SK-N-SH treated with all-trans-retinoic acid at 6 μM for 48 hours (cell line): ENCODE measurements at regions not wholly inside any gene's neighbourhood (a gene's known extent, or its start where the extent isn't known, plus 50 kb on each side); places are given as distances from the start of the nearest gene placed in this dataset.

Source experiments
- ATAC-seq: fragments of 200-7000 bp; cut with Tn5 transposase; 3 replicates; pipeline ENCODE4 v1.9.1; 2020; ENCODE audit warnings: mild to moderate bottlenecking, moderate library complexity
- ARNTL ChIP-seq: fragments of 450-650 bp; formaldehyde crosslinking; IDR thresholded peaks from 2 replicates; pipeline ENCODE4 v1.5.0; 2020; ENCODE audit warnings: low read depth, mild to moderate bottlenecking, moderate library complexity, borderline replicate concordance
- BACH2 ChIP-seq: fragments of 250-450 bp; sonication (Bioruptor Pico); IDR thresholded peaks from 2 replicates; pipeline ENCODE4 v1.9.0; 2021; ENCODE audit warnings: mild to moderate bottlenecking, borderline replicate concordance
- CREB5 ChIP-seq: fragments of 250-450 bp; sonication (Bioruptor Pico); IDR thresholded peaks from 2 replicates; pipeline ENCODE4 v1.5.1; 2020; ENCODE audit warnings: low read depth, mild to moderate bottlenecking, moderate library complexity
- CSDC2 ChIP-seq: fragments of 250-450 bp; sonication (Bioruptor Pico); IDR thresholded peaks from 2 replicates; pipeline ENCODE4 v1.5.0; 2020; ENCODE audit warnings: mild to moderate bottlenecking, moderate library complexity
- ESRRG ChIP-seq: fragments of 250-450 bp; sonication (Bioruptor Pico); IDR thresholded peaks from 2 replicates; pipeline ENCODE4 v1.6.1; 2021; ENCODE audit warnings: mild to moderate bottlenecking
- GLIS3 ChIP-seq: fragments of 250-450 bp; sonication (Bioruptor Pico); IDR thresholded peaks from 2 replicates; pipeline ENCODE4 v1.5.0; 2020; ENCODE audit warnings: mild to moderate bottlenecking, moderate library complexity
- OSR1 ChIP-seq: fragments of 250-450 bp; sonication (Bioruptor Pico); IDR thresholded peaks from 2 replicates; pipeline ENCODE4 v1.8.0; 2022; ENCODE audit warnings: moderate library complexity, mild to moderate bottlenecking, inconsistent platforms
- PPARA ChIP-seq: fragments of 250-450 bp; sonication (Bioruptor Pico); IDR thresholded peaks from 2 replicates; pipeline ENCODE4 v1.5.0; 2020; ENCODE audit warnings: mild to moderate bottlenecking, borderline replicate concordance
- RARB ChIP-seq: fragments of 250-450 bp; sonication (Bioruptor Pico); IDR thresholded peaks from 2 replicates; pipeline ENCODE4 v1.8.0; 2021; ENCODE audit warnings: mild to moderate bottlenecking, moderate library complexity
- SNAI2 ChIP-seq: fragments of 250-450 bp; sonication (Bioruptor Pico); IDR thresholded peaks from 2 replicates; pipeline ENCODE4 v1.5.0; 2020; ENCODE audit warnings: mild to moderate bottlenecking, moderate library complexity
- TCF4 ChIP-seq: fragments of 250-450 bp; sonication (Bioruptor Pico); IDR thresholded peaks from 2 replicates; pipeline ENCODE4 v1.8.0; 2021; ENCODE audit warnings: mild to moderate bottlenecking, moderate library complexity, borderline replicate concordance
- TOX ChIP-seq: fragments of 250-450 bp; sonication (Bioruptor Pico); IDR thresholded peaks from 2 replicates; pipeline ENCODE4 v1.8.0; 2021; ENCODE audit warnings: mild to moderate bottlenecking, moderate library complexity, borderline replicate concordance
- ZC3H10 ChIP-seq: fragments of 250-450 bp; sonication (Bioruptor Pico); IDR thresholded peaks from 2 replicates; pipeline ENCODE4 v1.5.1; 2021; ENCODE audit warnings: mild to moderate bottlenecking, moderate library complexity
- ZFP3 ChIP-seq: fragments of 250-450 bp; sonication (Bioruptor Pico); IDR thresholded peaks from 2 replicates; pipeline ENCODE4 v1.5.0; 2020; ENCODE audit warnings: mild to moderate bottlenecking, moderate library complexity
- ZFP30 ChIP-seq: fragments of 450-650 bp; formaldehyde crosslinking; IDR thresholded peaks from 2 replicates; pipeline ENCODE4 v1.5.0; 2022; ENCODE audit warnings: mild to moderate bottlenecking, moderate library complexity
- ZNF565 ChIP-seq: fragments of 450-650 bp; formaldehyde crosslinking; conservative IDR thresholded peaks from 2 replicates; pipeline ENCODE4 v1.5.0; 2020; ENCODE audit warnings: low read depth, mild to moderate bottlenecking, moderate library complexity
- ZNF70 ChIP-seq: fragments of 450-650 bp; formaldehyde crosslinking; IDR thresholded peaks from 2 replicates; pipeline ENCODE4 v1.5.0; 2020; ENCODE audit warnings: mild to moderate bottlenecking, moderate library complexity
- ZNF8 ChIP-seq: fragments of 450-650 bp; formaldehyde crosslinking; IDR thresholded peaks from 2 replicates; pipeline ENCODE4 v1.5.0; 2020; ENCODE audit warnings: mild to moderate bottlenecking, moderate library complexity
- TF ChIP-seq, protein P1 (sequence below): fragments of 250-450 bp; sonication (Bioruptor Pico); IDR thresholded peaks from 2 replicates; pipeline ENCODE4 v1.8.0; 2020; ENCODE audit warnings: mild to moderate bottlenecking, moderate library complexity, borderline replicate concordance
- TF ChIP-seq, protein P2 (sequence below): fragments of 250-450 bp; sonication (Bioruptor Pico); IDR thresholded peaks from 2 replicates; pipeline ENCODE4 v1.8.0; 2021; ENCODE audit warnings: low read depth, mild to moderate bottlenecking, moderate library complexity, borderline replicate concordance
- TF ChIP-seq, protein P3 (sequence below): fragments of 250-450 bp; sonication (Bioruptor Pico); IDR thresholded peaks from 2 replicates; pipeline ENCODE4 v1.5.0; 2020; ENCODE audit warnings: mild to moderate bottlenecking, moderate library complexity
- TF ChIP-seq, protein P4 (sequence below): fragments of 250-450 bp; sonication (Bioruptor Pico); IDR thresholded peaks from 2 replicates; pipeline ENCODE4 v1.5.1; 2021; ENCODE audit warnings: mild to moderate bottlenecking, moderate library complexity

DNA sequence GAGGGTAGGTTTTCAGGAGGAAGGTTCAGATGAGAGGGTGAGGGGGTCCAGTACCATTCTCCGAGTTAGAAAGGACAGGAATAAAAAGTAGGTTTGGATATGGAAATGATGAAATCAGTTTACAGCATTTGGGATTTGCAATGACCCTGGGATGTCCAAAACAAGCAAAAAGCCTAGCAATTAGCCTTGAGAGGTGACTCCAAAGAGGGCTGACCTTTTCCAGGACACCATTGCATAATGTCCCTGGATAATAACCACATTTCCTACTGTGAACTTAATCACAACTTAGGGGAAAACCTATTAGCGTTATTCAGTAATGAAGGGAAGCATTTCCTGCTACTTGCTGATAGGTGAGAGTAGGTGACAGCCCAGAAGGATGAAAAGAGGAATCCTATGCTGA is 101.4 kb upstream of the ARHGAP42 start:
- TF ChIP-seq RARB (no peak), ZFP3 (CRISPR knock-in tag) (no peak), OSR1 (CRISPR knock-in tag) (no peak), CREB5 (CRISPR knock-in tag) (no peak), SNAI2 (no peak), GLIS3 (CRISPR knock-in tag) (no peak), ZNF565 (CRISPR knock-in tag) (no peak), PPARA (CRISPR knock-in tag) (no peak), ZNF70 (CRISPR knock-in tag) (no peak), TOX (CRISPR knock-in tag) (no peak), ZNF8 (no peak), TCF4 (CRISPR knock-in tag) (no peak), ARNTL (CRISPR knock-in tag) (no peak), ZC3H10 (no peak), ZFP30 (CRISPR knock-in tag) (no peak)
- TF ChIP-seq, protein P1, sequence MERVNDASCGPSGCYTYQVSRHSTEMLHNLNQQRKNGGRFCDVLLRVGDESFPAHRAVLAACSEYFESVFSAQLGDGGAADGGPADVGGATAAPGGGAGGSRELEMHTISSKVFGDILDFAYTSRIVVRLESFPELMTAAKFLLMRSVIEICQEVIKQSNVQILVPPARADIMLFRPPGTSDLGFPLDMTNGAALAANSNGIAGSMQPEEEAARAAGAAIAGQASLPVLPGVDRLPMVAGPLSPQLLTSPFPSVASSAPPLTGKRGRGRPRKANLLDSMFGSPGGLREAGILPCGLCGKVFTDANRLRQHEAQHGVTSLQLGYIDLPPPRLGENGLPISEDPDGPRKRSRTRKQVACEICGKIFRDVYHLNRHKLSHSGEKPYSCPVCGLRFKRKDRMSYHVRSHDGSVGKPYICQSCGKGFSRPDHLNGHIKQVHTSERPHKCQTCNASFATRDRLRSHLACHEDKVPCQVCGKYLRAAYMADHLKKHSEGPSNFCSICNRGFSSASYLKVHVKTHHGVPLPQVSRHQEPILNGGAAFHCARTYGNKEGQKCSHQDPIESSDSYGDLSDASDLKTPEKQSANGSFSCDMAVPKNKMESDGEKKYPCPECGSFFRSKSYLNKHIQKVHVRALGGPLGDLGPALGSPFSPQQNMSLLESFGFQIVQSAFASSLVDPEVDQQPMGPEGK (CRISPR knock-in tag) = no peak
- TF ChIP-seq, protein P2, sequence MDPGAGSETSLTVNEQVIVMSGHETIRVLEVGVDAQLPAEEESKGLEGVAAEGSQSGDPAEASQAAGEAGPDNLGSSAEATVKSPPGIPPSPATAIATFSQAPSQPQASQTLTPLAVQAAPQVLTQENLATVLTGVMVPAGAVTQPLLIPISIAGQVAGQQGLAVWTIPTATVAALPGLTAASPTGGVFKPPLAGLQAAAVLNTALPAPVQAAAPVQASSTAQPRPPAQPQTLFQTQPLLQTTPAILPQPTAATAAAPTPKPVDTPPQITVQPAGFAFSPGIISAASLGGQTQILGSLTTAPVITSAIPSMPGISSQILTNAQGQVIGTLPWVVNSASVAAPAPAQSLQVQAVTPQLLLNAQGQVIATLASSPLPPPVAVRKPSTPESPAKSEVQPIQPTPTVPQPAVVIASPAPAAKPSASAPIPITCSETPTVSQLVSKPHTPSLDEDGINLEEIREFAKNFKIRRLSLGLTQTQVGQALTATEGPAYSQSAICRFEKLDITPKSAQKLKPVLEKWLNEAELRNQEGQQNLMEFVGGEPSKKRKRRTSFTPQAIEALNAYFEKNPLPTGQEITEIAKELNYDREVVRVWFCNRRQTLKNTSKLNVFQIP = no peak
- TF ChIP-seq, protein P3, sequence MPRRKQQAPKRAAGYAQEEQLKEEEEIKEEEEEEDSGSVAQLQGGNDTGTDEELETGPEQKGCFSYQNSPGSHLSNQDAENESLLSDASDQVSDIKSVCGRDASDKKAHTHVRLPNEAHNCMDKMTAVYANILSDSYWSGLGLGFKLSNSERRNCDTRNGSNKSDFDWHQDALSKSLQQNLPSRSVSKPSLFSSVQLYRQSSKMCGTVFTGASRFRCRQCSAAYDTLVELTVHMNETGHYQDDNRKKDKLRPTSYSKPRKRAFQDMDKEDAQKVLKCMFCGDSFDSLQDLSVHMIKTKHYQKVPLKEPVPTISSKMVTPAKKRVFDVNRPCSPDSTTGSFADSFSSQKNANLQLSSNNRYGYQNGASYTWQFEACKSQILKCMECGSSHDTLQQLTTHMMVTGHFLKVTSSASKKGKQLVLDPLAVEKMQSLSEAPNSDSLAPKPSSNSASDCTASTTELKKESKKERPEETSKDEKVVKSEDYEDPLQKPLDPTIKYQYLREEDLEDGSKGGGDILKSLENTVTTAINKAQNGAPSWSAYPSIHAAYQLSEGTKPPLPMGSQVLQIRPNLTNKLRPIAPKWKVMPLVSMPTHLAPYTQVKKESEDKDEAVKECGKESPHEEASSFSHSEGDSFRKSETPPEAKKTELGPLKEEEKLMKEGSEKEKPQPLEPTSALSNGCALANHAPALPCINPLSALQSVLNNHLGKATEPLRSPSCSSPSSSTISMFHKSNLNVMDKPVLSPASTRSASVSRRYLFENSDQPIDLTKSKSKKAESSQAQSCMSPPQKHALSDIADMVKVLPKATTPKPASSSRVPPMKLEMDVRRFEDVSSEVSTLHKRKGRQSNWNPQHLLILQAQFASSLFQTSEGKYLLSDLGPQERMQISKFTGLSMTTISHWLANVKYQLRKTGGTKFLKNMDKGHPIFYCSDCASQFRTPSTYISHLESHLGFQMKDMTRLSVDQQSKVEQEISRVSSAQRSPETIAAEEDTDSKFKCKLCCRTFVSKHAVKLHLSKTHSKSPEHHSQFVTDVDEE (CRISPR knock-in tag) = no peak
- TF ChIP-seq, protein P4, sequence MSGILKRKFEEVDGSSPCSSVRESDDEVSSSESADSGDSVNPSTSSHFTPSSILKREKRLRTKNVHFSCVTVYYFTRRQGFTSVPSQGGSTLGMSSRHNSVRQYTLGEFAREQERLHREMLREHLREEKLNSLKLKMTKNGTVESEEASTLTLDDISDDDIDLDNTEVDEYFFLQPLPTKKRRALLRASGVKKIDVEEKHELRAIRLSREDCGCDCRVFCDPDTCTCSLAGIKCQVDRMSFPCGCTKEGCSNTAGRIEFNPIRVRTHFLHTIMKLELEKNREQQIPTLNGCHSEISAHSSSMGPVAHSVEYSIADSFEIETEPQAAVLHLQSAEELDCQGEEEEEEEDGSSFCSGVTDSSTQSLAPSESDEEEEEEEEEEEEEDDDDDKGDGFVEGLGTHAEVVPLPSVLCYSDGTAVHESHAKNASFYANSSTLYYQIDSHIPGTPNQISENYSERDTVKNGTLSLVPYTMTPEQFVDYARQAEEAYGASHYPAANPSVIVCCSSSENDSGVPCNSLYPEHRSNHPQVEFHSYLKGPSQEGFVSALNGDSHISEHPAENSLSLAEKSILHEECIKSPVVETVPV (CRISPR knock-in tag) = no peak
- no peak for ATAC-seq

- ATAC-seq = no peak
- TF ChIP-seq GLIS3 (CRISPR knock-in tag) (no peak), BACH2 (CRISPR knock-in tag) (no peak), ESRRG (CRISPR knock-in tag) (no peak)
Measured at GRCh38 chr11:100586361-100587101, 100.6 kb upstream of the ARHGAP42 start.

DNA sequence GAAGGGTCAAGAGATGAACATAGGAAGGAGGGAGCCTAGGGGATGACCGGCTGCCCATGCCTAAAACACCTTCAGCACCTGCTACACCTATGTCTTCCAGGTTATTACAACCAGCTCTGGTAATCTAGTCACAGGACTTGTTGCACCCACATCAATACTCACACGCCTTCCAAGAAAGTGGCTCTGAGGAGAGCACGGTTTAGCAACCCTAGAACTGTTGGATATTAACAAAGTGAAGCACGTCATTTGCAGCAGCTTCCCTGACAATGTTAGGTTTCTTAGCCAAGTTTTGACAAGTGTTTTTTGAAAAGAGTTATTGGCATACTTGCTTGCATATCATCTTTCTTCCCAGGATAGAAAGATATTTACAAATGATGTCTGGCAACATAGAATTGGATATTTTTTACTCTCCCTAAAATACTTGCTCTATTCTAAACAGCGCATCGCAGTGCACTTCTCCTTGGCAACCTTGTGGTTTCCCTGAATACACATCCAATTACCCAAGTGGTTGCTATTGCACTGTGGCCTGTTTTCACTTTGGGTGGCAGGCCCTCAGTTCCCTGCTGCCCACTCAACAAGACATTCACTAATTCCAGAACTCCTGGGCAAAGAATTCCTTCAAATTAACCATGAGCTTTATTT is 94.3 kb upstream of the ARHGAP42 start:
- no peak for ATAC-seq
- TF ChIP-seq ZNF8 (no peak), SNAI2 (no peak), CSDC2 (CRISPR knock-in tag) (no peak), ZNF565 (CRISPR knock-in tag) (no peak), TOX (CRISPR knock-in tag) (no peak), ARNTL (CRISPR knock-in tag) (no peak)
- TF ChIP-seq, protein P2 = no peak
- TF ChIP-seq, protein P3 (CRISPR knock-in tag) = no peak
